HUES6 (cell line): ENCODE measurements at regions not wholly inside any gene's neighbourhood (a gene's known extent, or its start where the extent isn't known, plus 50 kb on each side); places are given as distances from the start of the nearest gene placed in this dataset.

ENCODE experiments used
- H3K27ac ChIP-seq: 2 replicates; pipeline ENCODE4 v1.7.0; 2013; ENCODE audit warnings: low read depth, mild to moderate bottlenecking, low read length, inconsistent platforms
- H3K27me3 ChIP-seq: 2 replicates; pipeline ENCODE4 v1.6.1; 2013; ENCODE audit warnings: low read length; ENCODE audit not compliant: control insufficient read depth, insufficient read depth
- H3K36me3 ChIP-seq: 2 replicates; pipeline ENCODE4 v1.6.1; 2013; ENCODE audit warnings: low read length; ENCODE audit not compliant: control insufficient read depth, insufficient read depth
- H3K4me1 ChIP-seq: 2 replicates; pipeline ENCODE4 v1.6.1; 2013; ENCODE audit warnings: low read length; ENCODE audit not compliant: control insufficient read depth, insufficient read depth
- H3K4me3 ChIP-seq: 2 replicates; pipeline ENCODE4 v1.5.1; 2013; ENCODE audit warnings: low read depth, low read length
- H3K9ac ChIP-seq: one replicate; pipeline ENCODE4 v1.6.1; 2013; ENCODE audit warnings: mild to moderate bottlenecking, low read length
- H3K9me3 ChIP-seq: 2 replicates; pipeline ENCODE4 v1.6.1; 2013; ENCODE audit warnings: low read depth, low read length; ENCODE audit not compliant: control insufficient read depth, insufficient read depth

DNA sequence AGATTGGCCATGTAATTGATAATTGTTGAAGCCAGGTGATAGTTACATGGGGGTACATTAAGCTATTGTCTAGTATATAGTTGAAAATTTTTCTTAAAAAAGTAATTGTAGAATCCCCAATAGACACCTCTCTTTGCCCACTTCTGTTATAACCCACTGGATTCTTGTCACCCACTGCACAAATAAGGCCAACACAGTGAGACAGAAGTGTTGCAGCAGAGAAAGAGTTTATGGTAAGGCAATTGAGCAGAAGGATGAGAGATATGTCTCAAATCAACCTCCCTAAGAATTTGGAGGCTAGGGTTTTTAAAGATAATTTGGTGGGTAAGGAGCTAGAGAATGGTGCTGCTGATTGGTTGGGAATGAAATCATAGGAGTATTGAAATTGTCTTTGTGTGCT is 270.3 kb upstream of the TAC1 start:
- Histone ChIP-seq H3K9me3 (peaks cover 4% of the 10 kb centered on the region; the same call in 1 of the 2 replicates), H3K9ac (no peak overlapping the region), H3K4me3 (no peak overlapping the region), H3K27ac (no peak overlapping the region), H3K27me3 (no peaks in the 10 kb centered on the region), H3K36me3 (no peaks in the 10 kb centered on the region), H3K4me1 (no peaks in the 10 kb centered on the region)

DNA sequence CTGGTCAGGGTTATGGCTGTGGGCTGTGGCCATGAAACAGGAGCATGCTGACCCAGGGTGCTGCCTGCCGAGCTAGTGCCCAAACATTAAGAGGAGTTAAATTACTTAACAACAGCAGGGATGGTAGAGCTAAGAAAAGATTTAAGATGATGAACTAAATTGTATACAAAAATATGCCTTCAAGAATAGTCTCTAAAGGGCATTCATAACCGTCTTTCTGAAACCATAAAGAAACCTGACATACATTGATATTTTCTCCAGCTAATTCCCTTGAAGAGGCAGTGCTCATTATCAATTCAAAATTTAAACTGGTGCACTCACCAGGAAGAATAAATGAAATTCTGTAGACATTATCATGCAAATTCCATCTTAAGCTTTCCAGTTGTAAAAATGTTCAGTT is 265.8 kb upstream of the TAC1 start:
- Histone ChIP-seq H3K4me3 (no peak overlapping the region), H3K9me3 (peaks cover 4% of the 10 kb centered on the region; the same call in 1 of the 2 replicates), H3K4me1 (no peaks in the 10 kb centered on the region), H3K27me3 (no peaks in the 10 kb centered on the region), H3K9ac (no peak overlapping the region), H3K27ac (no peak overlapping the region), H3K36me3 (no peaks in the 10 kb centered on the region)

DNA sequence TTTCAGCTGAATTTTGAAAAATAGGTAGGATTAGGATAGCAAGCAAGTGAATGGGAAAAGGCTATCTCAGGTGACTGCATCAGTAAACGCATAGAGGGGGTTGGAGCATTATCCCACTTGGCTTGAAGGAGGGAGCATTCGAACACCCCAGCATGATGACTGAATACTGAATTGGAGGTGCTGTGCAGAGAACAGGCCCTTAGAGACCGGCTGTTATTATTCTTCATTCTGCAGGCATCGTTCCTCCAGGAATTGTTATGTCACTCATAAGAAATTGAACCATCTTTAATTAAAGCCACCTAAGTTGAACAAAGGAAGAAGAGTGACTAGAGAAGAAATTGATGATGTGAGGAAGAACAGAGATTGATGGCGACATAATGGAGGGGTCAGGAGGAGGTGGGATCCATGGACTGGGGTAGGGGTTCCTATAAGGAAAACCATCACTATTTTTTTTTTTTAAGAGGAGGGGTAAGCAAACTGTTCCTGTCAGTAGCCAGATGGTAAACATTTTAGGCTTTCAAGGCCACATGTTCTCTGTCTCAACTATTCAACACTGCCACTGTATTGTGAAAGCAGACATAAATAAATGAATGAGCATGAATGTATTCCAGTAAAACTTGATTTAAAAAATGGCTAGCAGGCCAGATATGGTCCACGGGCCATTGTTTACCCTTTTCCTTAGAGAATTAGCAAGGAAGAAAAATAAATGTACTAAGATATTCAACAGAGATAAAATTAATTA is 264.7 kb upstream of the TAC1 start:
- Histone ChIP-seq H3K4me1 (no peaks in the 10 kb centered on the region), H3K36me3 (no peaks in the 10 kb centered on the region), H3K4me3 (no peak overlapping the region), H3K9ac (no peak overlapping the region), H3K27ac (no peak overlapping the region), H3K27me3 (no peaks in the 10 kb centered on the region), H3K9me3 (no peaks in the 10 kb centered on the region; the same call in 1 of the 2 replicates)

DNA sequence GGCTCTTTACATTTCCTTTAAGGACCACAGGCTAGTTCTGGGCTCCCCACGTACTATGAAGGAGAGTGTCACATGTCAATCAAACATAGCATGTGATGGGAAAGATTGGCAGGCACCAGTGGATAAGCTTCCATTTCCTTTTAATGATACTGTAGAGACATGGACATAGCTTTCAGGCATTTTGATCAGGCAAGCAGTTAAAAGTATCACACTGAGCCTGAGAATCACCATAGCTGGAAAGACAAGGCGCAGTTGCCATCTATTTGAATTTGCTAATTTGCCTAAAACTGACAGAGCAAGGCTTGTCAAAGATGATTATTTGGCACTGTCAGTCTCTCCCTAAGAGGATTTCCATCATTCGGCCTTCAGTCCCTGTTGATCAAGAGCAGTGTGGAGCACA is 263.4 kb upstream of the TAC1 start:
- Histone ChIP-seq H3K9ac (no peak overlapping the region), H3K36me3 (no peaks in the 10 kb centered on the region), H3K4me3 (no peak overlapping the region), H3K27ac (no peak overlapping the region), H3K9me3 (no peaks in the 10 kb centered on the region), H3K4me1 (no peaks in the 10 kb centered on the region), H3K27me3 (no peaks in the 10 kb centered on the region)

DNA sequence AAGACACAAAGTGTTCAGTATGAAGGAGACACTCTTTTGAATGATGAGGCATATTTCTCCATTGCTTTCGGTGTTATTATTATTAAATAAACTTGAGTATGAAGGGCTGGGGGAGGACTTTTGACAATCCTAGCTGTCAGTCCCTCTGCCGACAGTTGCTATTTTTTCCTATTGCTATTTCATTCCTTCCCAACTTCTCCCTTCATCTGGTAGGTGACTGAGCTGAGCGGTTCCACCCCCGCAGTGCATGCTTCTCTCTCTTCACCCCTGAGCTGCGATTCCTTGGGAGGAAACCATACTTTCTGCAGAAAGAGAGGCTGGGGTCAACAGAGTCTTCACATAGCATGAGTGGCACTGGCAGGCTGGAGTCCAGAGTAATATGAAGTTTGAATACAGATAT is 261.2 kb upstream of the TAC1 start:
- Histone ChIP-seq H3K9me3 (no peaks in the 10 kb centered on the region), H3K4me1 (no peaks in the 10 kb centered on the region), H3K27me3 (no peaks in the 10 kb centered on the region), H3K9ac (no peak overlapping the region), H3K4me3 (no peak overlapping the region), H3K36me3 (no peaks in the 10 kb centered on the region), H3K27ac (no peak overlapping the region)

DNA sequence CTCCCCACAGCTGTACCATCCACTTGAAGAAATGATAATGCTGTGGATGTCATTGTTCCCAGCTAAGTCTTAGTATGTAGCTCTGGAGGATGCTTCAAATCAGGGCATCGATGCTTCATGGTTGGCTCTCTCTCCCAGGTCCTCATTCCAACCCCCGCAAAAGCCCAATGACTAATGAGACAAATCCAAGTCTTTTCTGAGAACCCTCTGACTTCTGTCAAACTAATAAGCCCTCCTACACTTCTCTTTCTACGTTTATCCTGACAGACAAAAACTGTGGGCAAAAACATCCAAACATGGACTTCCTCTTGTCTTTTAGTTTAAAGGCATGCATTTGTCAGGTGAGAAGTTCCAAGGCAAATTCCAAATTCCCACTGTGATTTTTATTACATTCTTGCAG is 260.4 kb upstream of the TAC1 start:
- H3K36me3 ChIP-seq, result no peaks in the 10 kb centered on the region
- no peaks in the 10 kb centered on the region for H3K4me1 ChIP-seq
- no peak overlapping the region for H3K9ac ChIP-seq
- no peak overlapping the region for H3K4me3 ChIP-seq
- no peaks in the 10 kb centered on the region for H3K9me3 ChIP-seq
- H3K27ac ChIP-seq, result no peak overlapping the region
- no peaks in the 10 kb centered on the region for H3K27me3 ChIP-seq

DNA sequence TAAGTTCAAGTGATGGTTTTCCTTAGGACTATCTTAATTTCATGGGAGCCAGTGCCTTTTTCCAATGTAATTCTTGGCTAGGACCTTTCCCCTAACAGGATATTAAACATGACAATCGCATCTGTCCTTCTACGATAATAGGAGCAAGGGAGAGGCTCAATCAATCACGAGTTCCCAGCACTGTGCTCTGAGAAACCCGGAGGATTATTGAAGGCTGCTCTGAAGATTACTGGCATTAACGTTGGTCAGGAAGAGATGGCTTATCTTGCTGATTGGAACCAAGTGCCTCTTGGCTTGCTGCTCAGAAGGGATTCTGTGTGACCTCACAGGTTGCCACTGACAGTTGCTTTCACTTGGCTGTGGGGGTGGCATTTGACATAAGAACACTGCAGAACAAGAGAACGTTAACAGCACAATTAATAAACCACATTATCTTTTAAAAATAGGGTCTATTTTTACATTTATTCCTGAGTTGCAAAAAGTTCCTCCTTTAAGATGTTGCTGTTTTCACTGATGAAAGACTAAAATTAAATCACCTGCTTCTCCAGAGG is 252.1 kb upstream of the TAC1 start:
- H3K9me3 ChIP-seq, result no peaks in the 10 kb centered on the region
- no peak overlapping the region for H3K27ac ChIP-seq
- no peaks in the 10 kb centered on the region for H3K27me3 ChIP-seq
- no peaks in the 10 kb centered on the region for H3K4me1 ChIP-seq
- H3K4me3 ChIP-seq, result no peak overlapping the region
- no peak overlapping the region for H3K9ac ChIP-seq
- no peaks in the 10 kb centered on the region for H3K36me3 ChIP-seq

DNA sequence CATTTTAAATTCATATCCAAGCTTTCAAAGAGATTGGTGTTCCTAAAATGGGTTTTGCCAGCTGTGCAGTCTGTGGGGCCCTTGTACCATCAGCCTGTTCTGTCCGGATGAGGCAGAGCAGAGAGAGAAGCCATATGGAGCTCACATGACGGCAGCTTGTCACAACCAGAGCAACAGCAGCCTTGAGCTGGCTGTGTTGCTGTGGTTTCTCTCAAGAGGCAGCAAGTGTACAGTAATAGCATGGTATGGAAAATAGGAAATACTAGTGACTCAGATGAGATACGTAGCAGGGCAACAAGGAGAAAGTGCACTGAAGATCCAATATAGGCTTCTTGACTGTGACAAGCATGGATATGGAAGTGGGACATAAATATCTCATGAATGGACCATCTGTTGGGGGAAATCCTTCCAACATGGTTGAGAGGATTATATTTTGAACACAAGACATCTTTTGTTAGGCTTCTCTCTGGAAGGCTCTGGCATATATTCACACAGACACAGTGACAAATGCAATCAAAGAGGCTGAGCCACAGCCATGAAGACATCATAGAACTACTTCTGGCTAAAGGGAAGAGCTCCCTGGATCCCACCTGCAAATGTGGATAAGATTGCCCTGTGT is 251.0 kb upstream of the TAC1 start:
- H3K36me3 ChIP-seq, result no peaks in the 10 kb centered on the region
- no peak overlapping the region for H3K9ac ChIP-seq
- no peaks in the 10 kb centered on the region for H3K27me3 ChIP-seq
- H3K4me3 ChIP-seq, result no peak overlapping the region
- no peaks in the 10 kb centered on the region for H3K4me1 ChIP-seq
- H3K9me3 ChIP-seq, result no peaks in the 10 kb centered on the region
- no peak overlapping the region for H3K27ac ChIP-seq

DNA sequence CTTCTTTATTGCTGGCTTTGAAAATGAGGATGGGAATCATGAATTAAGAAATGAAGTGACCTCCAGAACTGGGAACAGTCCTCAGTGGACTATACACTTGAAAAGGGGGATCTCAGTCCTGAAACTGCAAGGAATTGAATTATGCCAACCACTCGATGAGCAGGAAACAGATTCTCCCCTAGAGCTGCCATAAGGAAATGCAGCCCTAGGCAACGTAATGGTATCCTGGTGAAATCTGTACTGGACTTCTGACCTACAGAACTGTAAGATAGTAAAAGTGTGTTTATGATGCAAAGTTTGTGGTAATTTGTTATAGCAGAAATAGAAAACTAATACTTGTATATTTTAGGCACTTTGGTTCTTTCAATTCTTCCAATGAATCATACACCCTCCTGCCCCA is 236.4 kb upstream of the TAC1 start:
- H3K36me3 ChIP-seq, result no peaks in the 10 kb centered on the region
- H3K27me3 ChIP-seq, result no peaks in the 10 kb centered on the region
- H3K4me3 ChIP-seq, result no peak overlapping the region
- H3K27ac ChIP-seq, result no peak overlapping the region
- no peaks in the 10 kb centered on the region for H3K4me1 ChIP-seq
- no peak overlapping the region for H3K9ac ChIP-seq
- no peaks in the 10 kb centered on the region for H3K9me3 ChIP-seq

DNA sequence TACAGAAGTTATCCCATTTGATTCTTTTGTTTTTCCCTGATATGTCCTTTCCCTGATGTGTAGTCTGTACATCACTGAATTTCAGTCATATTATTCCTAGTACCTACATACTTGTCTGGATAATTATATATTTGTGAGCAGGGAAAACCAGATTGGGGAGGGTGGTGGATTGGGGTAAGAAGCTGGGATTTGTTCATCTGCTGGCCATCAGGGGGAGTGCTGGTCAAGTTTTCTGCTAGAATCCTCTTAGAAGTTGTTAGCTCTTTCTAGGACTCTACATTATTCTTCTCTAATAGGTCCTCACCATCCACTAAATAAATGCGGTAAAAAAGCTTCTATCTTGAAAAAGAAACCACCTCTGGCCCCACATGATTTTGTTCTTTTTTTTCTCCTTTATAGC is 232.7 kb upstream of the TAC1 start:
- Histone ChIP-seq H3K27me3 (no peaks in the 10 kb centered on the region), H3K9ac (no peak overlapping the region), H3K4me1 (no peaks in the 10 kb centered on the region), H3K4me3 (no peak overlapping the region), H3K36me3 (no peaks in the 10 kb centered on the region), H3K9me3 (no peaks in the 10 kb centered on the region), H3K27ac (no peak overlapping the region)

DNA sequence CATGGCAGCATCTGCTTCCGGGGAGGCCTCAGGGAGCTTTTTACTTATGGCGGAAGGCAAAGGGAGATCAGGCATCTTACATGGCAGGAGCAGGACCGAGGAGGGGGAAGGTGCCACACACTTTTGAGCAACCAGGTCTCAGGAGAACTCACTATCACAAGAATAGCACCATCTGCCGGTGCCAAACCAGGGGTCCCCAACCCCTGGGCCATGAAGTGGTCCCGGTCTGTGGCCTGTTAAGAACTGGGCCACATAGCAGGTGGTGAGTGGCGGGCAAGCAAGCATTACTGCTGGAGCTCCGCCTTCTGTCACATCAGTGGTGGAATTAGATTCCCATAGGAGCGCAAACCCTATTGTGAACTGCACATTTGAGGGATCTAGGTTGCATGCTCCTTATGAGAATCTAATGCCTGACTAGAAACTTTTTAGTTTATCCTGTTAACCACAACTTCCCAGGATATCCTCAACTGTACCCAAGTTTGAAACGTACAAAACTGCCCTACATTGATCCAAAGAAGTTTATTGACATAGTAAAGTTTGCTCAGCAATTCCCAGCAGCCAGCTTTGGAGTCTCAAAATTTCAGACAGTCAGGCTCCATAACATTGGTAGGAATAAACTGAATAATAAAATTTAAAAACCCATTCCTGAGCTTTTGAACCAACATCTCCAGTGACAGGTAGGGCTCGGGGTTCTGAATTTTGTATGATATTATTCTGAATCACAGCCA is 228.4 kb upstream of the TAC1 start:
- Histone ChIP-seq H3K9ac (no peak overlapping the region), H3K4me1 (peaks cover 6% of the 10 kb centered on the region; the same call in 1 of the 2 replicates), H3K27me3 (no peaks in the 10 kb centered on the region), H3K27ac (no peak overlapping the region), H3K36me3 (no peaks in the 10 kb centered on the region), H3K9me3 (no peaks in the 10 kb centered on the region), H3K4me3 (no peak overlapping the region)
